T-helper 1 cell treated with Interleukin-12 subunit alpha and Interleukin-12 subunit beta and Interleukin-4 antibody, amounts not matched to agents 30 ng/mL and 1 ng/mL, for 36 hours (primary cell): ENCODE measurements at regions not wholly inside any gene's neighbourhood (a gene's known extent, or its start where the extent isn't known, plus 50 kb on each side); places are given as distances from the start of the nearest gene placed in this dataset.
"Not testable (repeated sequence)": the region's sequence is repeated elsewhere in the genome, so short reads cannot be mapped to it uniquely, and the experiment has no call there.

Source experiments
- intact Hi-C: fragments of 100-400 bp; cut with micrococcal nuclease; formaldehyde crosslinking; loops from one replicate; pipeline ENCODE4 v1.15.1; 2024

DNA sequence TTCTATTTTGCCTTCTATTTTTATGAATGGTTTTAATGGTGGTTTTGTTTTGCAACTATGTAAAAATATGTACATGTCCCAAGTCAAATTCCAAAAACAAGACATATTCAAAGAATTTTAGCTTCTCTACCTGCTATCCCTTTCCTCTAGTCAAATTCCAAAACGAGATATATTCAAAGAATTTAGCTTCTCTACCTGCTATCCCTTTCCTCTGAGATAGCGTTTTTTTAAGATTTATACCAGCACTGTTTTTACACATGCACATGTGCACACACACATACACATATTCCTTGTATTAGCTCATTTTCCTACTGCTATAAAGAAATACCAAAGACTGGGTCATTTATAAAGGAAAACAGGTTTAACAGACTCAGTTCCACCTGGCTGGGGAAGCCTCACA, 199.1 kb upstream of the ARL4C start:
- intact Hi-C loops, result no loop called here

DNA sequence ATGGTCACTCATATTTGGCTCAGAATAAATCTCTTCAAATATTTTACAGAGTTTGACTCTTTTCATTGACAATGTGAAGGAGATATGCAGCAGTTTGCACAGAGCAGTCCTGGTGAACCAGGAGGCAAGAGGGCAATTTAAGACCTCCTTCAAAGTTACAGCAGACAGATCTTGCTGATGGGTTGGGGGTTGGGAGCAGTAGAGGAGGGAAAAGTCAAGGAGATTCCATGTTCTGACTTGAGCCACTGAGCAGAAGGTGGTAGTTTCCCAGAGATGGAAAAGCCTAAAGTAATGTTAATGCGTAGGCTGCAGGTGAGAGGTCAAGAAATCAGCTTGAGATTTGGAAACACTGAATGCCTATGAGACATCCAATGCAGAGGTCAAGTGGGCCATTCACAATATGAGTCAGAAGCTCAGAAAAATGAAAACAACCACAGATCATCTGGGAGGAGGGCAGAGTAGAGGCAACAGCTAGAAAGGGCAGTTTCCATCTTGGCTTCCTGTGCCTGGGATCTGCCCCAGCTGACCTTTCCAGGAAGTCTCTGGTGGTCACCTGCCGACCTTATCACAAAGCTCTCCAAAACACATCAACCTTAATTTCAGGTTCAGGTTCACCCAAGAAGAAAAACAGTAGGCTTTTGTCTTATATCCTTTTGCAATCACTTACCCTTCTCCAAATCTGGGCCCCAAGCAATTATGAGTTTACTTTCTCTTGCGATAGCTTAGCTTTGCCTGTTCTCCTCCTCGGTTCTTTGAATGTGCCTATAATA, 197.5 kb upstream of the ARL4C start:
- intact Hi-C loops, result no loop called here

DNA sequence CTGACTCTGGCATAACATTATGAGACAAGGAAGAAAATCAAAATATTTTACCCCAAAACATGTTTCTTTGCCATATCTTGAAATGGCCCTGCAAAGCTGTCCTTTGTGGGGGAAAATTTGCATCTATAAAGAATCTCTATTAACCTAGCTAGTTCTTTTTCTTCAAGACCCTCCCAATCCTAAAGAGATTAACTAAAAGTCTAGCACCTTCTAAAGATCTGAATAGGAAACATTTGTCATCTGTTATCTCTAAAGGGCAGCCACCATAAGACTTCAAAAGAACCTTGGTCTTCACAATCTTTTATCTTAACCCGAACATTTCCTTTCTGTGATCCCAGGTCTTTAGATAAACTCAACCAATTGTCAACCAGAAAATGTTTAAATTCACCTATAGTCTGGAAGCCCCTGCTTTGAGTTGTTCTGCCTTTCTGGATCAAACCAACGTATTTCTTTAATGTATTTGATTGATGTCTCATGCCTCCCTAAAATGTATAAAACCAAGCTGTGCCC, 196.9 kb upstream of the ARL4C start:
- intact Hi-C loops, result not testable (repeated sequence)

DNA sequence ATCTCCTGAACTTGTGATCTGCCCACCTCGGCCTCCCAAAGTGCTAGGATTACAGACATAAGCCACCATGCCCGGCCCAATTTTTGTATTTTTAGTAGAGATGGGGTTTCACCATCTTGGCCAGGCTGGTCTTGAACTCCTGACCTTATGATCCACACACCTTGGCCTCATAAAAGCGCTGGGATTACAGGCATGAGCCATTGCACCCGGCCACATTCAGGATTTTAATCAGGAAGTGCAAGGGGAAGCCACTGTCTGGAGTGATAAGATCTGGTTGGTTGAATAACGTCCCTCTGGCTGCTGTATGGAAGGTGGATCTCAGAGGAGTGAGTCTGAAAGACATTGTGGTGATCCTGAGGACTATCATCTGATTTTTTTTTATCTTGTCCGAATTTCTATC, 196.3 kb upstream of the ARL4C start:
- intact Hi-C loops, result not testable (repeated sequence)

DNA sequence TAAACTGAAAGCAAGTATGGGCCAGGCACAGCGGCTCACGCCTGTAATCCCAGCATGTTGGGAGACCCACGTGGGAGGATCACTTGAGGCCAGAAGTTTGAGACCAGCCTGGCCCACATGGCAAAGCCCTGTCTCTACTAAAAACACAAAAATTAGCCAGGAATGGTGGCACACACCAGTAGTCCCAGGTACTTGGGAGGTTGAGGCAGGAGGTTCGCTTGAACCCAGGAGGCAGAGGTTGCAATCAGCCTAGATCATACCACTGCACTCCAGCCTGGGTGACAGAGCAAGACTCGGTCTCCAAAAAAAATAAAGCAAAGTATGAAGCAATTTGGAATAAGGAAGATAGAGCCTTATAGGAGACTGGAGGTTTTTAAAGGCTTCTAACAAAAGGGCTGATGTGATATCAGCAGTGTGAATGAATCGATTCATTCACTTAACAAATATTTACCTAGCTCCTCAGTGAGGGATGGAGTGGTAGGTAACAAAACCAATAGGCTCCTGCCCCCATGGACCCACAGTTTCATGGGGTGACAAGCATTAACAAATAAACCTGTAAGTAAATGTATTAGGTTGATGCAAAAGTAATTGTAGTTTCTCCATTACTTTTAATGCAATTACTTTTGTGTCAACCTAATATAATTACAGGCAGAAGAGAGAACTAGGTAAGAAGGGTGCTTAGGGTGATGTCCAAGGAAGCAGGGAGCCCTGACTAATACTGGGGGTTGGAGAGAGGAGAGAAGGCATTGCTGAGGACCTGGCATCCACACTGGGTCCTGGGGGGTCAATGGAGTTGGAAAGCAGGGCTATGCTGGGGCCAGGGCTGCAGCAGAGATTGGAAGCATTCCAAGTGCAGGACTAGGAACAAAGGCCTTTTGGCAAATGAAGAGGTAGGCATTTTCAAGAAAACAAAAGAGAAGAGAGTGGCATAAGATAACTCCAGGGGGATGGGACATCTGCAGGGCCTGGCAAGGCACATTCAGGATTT, 195.4 kb upstream of the ARL4C start:
- intact Hi-C loops, result no loop called here

DNA sequence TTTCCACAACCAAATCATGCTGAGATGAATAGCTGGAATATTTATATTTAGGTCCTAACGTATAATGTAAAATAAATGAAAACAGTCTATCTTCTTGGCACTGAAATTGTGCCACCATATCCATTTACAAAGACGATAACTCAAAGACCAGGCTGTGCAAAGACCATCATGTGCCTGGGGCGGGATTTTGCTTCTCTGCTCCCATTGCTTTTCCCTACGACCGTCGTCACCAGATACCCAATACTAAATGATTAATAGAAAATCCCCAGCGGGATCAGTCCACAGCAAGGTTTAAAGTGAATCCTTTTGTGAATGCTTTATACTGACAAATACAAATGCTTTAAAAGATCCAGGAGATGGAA, 194.3 kb upstream of the ARL4C start:
- intact Hi-C loops, result no loop called here

DNA sequence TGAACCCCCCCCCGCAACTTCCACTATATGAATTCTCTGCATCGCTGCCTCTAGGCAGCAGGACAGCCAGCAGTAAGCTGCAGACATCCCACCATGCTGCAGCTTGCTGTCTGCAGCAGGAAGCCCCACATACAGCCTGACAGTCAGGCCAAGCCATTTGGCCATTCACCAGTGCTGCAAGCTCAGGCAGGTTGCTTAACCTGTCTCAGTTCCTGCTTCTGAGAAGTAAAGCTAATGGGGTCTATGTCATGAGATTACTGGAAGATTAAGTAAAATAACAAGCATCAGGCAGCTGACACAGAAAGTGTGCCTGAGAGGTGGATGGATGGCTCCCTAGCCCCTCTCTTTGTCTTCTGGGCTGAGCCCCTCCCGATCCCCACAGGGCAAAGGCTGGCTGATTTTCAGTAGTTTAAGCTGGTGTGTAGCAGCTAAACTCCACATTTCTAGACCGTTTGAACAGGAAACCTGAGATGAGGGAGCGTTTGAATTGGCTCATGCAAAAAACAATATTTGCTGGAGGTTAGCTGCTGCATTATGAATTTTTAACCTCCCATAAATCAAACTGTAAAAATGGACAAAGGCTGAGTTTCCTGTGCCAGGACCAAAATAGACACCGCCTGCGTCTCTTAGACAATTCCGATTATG, 193.8 kb upstream of the ARL4C start:
- intact Hi-C loops, result no loop called here

DNA sequence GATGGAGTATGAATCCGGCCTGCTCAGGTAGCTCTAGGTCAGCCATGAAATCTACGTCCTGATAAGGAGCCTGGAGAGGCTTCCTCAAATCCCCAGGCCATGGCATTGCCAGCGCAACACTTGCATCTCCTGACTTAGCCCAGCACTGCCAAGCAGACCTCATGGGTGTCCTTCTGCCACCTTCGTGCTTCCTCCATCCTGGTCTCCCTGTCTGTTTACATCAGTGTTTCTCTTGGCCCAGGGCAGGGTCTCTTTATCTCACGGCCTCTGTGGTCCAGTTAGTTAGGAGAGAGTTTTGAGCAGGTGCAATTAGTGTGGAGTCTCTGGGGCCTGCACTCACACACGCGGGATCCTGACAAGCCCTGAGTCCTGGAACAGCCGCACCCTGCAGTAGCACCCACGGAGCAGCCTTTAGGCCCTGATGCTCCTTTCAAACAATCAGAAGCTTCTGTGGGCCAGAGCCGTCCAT, 193.1 kb upstream of the ARL4C start:
- intact Hi-C loops, result no loop called here

DNA sequence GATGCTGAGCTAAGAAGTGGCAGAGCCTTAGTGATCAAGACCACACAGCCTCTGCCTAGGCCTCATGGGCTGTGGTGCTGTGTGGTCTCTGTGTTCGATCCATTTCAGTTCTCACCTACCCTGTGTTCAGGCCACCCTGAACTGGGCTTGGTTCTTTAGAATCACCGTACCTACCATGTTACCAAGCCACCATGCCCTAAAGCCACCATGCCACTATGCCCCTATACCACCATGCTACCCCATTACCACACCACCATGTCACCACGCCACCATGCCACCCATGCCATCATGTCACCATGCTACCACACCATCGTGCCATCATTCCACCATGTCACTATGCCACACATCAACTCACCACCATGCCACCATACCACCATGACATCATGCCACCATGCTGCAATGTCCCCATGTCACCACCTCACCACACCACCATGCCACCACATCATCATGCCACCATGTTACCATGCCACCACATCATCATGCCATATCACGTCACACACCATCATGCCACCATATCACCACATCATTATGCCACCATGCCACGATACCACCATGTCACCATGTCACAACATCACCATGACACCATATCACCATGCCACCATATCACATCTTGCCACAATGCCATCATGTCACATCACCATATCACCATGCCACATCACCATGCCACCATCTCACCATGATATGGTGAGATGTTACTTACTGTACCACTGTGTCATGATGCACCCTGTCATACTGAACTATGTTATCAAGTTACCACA, 191.0 kb upstream of the ARL4C start:
- intact Hi-C loops, result no loop called here

DNA sequence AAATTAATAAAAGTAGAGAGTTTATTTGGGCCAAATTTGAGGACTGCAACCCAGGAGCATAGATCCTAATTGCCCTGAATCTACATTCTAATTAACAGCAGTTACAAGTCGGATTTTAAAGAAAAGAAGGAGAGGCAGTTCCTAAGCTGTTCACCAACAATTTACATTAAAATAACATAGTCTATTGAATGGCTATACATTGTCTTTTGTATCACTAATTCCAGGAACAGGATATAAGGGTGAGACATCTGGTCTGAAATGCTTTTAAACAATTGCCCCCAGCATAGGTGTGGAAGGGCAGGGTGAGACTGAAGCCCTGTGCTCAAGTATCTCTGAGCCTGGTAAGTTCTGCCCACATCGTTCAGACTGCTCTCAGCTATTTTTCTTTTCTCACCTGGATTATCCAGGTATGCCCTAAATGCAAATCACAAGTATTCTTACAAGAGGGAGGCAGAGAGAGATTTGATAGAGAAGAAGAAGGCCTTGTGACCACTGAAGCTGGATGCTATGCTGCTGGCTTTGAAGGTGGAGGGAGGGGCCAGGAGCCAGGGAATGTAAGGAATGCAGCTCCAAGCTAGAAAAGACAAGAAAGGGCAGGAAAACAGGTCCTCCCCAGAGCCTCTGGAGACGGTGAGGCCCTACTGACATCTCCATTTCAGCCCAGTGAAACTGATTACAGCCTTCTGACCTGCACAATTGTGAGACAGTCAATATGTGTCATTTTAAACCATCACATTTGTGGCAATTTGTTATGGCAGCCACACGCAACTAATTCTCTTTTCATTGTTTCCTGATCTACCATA, 189.4 kb upstream of the ARL4C start:
- intact Hi-C loops, result no loop called here

DNA sequence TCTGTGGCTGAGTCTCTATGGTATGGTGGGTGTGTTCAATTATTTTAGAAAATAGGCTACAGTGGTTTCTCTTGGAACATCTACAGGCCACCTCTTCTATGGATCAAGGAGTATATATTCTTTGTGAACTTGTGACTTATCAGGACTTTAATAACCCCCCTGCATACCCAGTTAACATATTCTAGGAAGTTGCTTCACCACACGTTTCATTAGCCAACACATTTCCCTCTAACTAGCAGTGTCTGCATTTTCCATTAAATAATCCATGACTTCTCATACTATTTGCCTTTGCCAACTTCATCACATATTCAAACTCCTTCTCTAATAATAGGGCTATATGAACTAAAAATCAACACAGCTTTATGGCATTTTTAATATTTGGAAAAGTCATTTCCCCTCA, 187.6 kb upstream of the ARL4C start:
- intact Hi-C loops, result no loop called here

DNA sequence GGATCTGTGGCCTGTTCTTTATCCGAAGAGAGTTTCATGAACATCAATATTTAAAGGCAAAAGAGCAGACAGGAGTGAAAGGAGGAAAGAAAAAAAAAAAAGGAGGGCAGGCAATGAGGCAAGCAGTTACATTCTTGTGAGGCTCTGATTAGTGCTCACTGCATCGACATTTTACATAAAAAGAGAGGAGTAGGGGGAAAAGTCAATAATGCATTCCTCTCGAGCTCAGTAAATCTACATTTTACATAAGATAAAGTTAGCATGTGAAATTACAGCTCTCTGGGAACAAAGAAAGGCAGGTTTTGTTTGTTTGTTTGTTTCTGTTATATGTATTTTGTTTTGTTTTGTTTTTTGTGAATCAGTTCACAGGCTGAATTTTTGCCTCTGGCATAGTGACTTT, 187.1 kb upstream of the ARL4C start:
- intact Hi-C loops, result no loop called here

DNA sequence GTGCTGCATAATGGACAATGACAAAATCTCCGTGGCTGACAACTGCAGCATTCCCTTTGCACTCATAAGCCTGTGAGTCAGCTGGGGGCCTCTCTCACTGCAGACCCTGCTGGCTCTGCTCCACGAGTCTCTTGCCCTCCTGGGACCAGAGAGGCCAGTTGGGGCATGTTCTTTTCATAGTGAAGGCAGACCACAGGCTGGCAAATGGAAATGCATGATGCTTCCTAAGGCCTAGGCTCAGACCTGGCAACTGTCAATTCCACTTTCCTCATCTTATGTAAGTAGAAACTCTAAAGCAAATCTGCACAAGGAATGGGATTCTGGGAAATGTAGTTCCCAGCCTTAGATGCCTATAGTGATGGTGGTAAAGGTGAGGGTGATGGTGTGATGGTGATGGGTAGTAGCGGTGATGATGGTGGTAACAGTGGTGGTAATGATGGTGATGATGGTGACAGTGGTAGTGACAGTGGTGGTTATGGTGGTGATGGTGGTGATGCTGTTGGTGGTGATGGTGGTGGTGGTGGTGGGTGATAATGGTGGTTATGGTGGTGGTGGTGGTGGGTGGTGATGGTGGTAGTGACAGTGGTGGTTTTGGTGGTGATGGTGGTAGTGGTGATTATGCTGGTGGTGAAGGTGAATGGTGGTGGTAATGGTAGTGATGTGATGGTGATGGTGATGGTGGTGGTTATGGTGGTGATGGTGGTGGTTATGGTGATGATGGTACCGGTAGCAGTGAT, 185.8 kb upstream of the ARL4C start:
- intact Hi-C loops, result no loop called here

DNA sequence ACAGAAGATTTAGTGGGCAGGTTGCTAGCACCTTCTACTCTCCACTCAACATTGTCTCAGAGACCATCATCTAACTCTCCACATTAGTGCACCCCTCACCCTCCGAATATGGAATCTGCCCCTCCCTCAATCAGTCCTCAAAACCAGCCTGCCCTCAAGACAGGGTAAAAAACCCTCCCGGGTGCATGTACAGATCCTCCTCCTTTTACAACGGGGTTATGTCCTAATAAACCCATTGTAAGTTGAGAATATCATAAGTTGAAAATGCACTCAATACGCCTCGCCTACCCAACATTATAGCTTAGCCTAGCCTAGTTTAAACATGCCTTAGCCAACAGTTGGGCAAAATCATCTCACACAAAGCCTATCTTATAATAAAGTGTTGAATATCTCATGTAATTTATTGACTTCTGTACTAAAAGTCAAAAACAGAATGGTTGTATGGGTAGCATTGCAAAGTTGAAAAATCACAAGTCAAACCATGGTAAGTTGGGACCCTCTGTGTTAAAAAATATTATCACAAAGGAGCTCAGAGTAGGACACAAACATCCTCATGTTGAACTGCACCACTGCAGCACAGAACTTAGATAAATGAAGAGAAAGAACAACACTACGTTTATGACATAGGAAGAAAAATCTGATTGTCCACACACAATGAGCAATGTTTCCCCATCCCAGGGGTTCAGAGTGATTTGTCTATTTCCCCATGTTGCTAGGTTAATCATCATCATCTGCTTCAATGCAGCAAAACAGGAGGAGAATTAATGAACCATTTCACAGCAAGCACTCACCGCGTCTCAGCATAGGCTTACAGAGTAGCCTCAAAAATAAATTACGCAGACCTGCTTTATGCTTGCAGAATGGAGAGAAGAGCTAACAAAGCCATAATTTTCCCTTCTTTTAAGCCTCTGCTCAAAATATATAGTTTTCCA, 184.1 kb upstream of the ARL4C start:
- intact Hi-C loops, result no loop called here

DNA sequence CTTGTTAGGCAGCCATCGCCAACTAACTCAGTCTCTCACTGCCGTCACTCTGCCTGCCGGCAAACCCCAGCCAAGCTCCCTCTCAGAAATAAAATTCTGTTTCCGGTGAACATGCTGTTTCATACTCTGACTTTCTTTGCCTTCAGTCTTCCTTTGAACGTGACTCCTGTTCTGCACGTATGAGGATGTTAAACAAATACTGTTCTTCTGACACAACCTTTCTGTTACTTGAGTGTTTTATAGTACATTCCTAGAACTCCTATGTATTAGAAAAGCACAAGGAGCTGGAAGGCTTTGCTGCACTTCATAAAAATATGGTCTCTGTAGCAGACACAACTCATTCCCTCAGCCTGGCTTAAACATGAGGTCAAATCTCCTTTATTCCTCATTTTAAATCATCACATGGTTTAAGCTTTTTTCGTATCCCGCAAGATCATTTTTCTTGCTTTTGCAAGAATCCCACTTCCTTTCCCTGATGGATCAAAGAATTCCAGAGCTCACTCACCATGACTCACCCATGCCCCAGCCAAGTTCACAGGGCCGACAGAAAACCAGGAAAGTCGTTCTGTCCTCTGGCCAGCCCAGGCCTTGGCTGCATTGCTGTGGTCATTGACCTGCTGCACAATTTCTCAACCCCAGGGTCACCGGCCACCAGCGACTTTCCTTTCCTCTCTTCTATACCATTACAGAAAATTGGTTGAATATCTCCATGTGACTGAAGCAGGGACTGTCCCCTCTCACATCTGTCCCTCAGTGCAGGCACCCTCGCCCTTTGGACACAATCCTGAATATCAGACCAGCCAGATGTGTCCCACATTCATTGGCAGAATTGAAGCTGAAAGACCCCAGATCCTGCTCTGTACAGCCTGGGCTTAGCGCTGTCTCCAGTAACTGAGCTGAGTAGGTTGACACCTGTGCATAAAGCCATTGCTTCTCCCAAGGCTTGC, 183.1 kb upstream of the ARL4C start:
- intact Hi-C loops, result no loop called here

DNA sequence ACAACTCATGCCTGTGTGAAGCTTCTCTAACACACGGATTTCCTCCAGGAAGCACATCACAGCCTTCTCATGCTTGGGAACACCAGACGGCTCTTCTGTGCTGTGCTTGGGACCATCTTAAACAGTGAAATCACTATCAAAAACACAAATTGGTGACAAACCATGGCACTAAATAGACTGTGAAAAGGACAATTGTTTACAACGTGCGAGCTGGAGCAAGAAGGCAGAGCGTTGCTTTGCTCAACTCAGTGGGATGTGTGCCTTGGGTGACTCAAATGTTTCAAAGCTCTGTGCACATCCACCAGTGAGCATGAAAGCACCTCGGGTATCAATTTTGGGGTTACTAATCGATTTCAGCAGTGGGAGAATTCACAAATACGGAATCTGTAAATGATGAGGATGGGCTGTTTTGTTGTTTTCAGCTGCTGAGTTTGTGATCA, 182.4 kb upstream of the ARL4C start:
- intact Hi-C loops, result no loop called here

DNA sequence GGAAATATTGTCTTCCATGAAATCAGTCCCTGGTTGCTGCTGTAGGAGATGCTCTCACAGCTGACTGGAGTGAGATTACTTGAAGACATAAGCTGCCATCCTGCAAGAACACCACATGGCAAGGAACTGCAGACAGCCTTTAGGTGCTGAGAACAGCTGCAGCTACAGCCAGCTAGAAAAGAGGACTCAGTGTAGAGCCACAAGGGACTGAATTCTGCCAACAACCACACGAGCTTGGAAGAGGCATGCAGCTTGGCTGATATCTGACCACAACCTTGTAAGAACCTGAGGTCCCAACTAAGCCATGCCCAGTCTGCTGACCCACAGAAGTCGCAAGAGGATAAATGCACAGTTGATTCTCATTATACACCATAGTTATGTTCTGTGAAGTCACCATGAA, 181.8 kb upstream of the ARL4C start:
- intact Hi-C loops, result no loop called here
